ENCODE measurements at regions not wholly inside any gene's neighbourhood (a gene's known extent, or its start where the extent isn't known, plus 50 kb on each side); places are given as distances from the start of the nearest gene placed in this dataset.

DNA sequence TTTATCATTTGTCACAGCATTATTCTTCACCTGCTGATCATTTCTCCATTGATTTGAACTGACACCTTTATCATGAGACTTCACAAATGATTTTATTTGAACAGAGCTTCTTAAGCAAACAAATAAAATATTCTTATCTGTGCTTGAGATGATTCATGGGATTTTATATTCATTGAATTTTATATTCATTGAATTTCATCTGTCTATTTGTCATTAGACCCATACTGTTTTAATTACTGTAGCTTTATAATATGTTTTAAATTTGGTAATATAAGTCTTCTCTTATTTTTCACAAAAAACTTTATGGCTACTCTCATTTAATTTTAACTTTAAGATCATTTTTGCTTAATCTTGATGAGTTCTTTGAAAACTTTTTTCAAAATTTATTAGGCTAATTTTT is 777.4 kb upstream of the TBX3 start:
- CTCF ChIA-PET = no interaction called here
- H3K9me3 Mint-ChIP-seq (ENCODE audit: low read depth) = no peaks in the 10 kb centered on the region
- H3K27ac Mint-ChIP-seq = no peak overlapping the region
- ATAC-seq (no peak), DNase-seq (no peak)
- H3K4me1 Mint-ChIP-seq = no peaks in the 10 kb centered on the region
- no peak overlapping the region for H3K4me3 Mint-ChIP-seq
- no peaks in the 10 kb centered on the region for H3K27me3 Mint-ChIP-seq
- no peaks in the 10 kb centered on the region for H3K36me3 Mint-ChIP-seq

DNA sequence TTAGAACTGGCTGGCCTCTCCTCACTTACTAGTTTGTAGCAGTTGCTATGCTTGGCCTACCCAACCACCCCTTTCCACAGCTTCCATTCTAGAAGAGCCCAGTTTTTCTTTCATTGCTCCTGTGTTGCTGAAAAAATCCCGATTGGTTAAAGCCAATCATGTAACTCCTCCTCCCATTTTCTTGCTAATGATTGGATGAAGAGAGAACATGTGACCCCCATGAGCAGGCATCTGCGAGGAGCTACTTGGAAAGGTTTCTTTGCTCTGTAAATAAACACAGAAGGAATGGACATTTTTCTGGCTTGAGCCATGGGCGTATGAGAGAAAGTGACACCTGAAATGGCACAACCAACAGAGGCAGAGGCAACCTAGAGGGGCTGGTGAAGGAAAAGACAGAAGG is 773.8 kb upstream of the TBX3 start:
- H3K27me3 Mint-ChIP-seq = peaks cover 6% of the 10 kb centered on the region
- no peaks in the 10 kb centered on the region for H3K36me3 Mint-ChIP-seq
- CTCF ChIA-PET = no interaction called here
- peaks cover 2% of the 10 kb centered on the region for H3K9me3 Mint-ChIP-seq (ENCODE audit: low read depth)
- DNase-seq (no peak), ATAC-seq (no peak)
- H3K27ac Mint-ChIP-seq = no peak overlapping the region
- no peaks in the 10 kb centered on the region for H3K4me1 Mint-ChIP-seq
- no peak overlapping the region for H3K4me3 Mint-ChIP-seq

DNA sequence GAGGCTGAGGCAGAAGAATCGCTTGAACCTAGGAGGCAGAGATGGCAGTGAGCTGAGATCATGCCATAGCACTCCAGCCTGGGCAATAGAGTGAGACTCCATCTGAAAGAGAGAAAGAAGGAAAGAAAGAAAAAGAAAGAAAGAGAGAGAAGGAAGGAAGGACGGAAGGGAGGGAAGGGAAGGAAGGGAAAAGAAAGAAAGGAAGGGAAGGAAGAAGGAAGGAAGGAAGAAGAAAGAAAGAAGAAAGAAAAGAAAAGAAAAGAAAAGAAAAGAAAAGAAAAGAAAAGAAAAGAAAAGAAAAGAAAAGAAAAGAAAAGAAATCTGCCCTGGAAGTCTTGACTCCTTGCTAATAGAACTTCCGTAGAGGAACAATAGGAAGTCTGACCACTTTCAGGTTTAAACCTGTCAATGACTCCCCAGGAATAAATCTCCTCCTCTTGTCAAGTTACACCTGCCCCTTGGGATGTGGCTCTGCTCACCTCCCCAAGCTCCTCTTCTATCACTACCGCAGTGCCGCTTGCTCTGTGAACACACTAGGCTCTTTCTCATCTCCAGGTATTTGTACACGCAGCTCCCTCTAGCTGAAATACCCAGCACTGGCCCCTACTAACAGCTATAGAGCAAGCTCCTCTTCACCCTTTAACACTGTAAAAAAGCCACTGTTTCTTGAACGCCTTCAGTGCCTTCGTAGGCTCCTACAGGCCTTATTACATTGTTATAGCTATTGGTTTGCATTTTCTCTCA is 773.1 kb upstream of the TBX3 start:
- Mint-ChIP-seq H3K4me3 (no peak overlapping the region), H3K27me3 (peaks cover 13% of the 10 kb centered on the region), H3K9me3 (ENCODE audit: low read depth) (peaks cover 2% of the 10 kb centered on the region), H3K4me1 (peaks cover 2% of the 10 kb centered on the region), H3K27ac (no peak overlapping the region), H3K36me3 (peaks cover 1% of the 10 kb centered on the region)
- CTCF ChIA-PET = no interaction called here
- DNase-seq (no peak), ATAC-seq (no peak)

DNA sequence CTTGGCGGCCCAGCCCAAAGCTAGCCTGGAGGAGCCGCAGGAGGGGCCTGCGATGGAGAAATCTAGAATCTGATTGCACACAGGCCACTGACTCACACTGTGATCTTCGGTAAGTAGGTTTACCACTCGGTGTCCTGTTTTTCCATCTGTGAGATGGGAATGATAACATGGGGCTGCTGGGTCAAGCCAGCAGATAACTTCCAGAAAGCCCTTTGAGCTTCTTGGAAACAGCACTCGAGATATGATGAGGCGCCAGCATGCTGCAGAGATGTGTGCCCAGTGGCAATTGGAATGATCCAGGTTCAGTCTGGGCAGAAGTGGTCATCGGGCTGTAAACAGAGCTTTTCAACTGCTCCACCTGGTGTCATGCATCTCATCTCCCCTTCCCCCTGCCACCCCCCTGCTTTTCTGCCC is 771.3 kb upstream of the TBX3 start:
- CTCF ChIA-PET = no interaction called here

DNA sequence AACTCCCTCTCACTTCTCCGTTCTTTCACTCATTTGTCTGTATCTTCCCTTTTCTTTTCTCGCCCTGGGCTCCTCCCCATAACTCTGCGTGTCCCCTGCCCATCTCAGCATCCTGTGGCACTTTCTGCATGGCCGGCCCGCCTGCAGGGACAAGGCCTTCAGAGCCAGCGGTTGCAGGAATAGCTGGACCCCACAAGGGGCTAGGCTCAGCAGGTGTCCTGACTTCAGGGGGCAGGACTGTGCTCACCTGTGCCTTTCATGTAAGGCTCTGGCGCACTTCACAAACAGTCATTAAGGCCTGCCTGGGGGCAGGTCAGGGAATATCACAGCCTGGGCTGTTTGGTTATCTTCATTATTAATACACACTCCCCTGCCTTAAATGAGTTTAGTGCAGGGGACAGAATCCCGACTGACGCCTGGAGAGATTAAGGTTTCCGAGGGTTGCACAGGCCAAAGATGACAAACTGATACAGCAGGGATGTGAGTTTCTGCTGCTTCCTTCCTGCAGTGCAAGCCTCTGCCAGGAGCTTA is 768.8 kb upstream of the TBX3 start:
- Mint-ChIP-seq H3K4me3 (no peak overlapping the region), H3K4me1 (peaks cover 5% of the 10 kb centered on the region), H3K36me3 (peaks cover 1% of the 10 kb centered on the region), H3K27me3 (peaks cover 27% of the 10 kb centered on the region), H3K27ac (no peak overlapping the region), H3K9me3 (ENCODE audit: low read depth) (peaks cover 2% of the 10 kb centered on the region)
- CTCF ChIA-PET = no interaction called here
- no peak for ATAC-seq
- no peak for DNase-seq

More for the DNA sequence above, 771.3 kb upstream of the TBX3 start:
- Mint-ChIP-seq H3K27me3 (peaks cover 22% of the 10 kb centered on the region), H3K27ac (no peak overlapping the region), H3K36me3 (peaks cover 1% of the 10 kb centered on the region), H3K4me3 (no peak overlapping the region), H3K4me1 (peaks cover 5% of the 10 kb centered on the region), H3K9me3 (ENCODE audit: low read depth) (peaks cover 2% of the 10 kb centered on the region)
- no peak for ATAC-seq
- no peak for DNase-seq

DNA sequence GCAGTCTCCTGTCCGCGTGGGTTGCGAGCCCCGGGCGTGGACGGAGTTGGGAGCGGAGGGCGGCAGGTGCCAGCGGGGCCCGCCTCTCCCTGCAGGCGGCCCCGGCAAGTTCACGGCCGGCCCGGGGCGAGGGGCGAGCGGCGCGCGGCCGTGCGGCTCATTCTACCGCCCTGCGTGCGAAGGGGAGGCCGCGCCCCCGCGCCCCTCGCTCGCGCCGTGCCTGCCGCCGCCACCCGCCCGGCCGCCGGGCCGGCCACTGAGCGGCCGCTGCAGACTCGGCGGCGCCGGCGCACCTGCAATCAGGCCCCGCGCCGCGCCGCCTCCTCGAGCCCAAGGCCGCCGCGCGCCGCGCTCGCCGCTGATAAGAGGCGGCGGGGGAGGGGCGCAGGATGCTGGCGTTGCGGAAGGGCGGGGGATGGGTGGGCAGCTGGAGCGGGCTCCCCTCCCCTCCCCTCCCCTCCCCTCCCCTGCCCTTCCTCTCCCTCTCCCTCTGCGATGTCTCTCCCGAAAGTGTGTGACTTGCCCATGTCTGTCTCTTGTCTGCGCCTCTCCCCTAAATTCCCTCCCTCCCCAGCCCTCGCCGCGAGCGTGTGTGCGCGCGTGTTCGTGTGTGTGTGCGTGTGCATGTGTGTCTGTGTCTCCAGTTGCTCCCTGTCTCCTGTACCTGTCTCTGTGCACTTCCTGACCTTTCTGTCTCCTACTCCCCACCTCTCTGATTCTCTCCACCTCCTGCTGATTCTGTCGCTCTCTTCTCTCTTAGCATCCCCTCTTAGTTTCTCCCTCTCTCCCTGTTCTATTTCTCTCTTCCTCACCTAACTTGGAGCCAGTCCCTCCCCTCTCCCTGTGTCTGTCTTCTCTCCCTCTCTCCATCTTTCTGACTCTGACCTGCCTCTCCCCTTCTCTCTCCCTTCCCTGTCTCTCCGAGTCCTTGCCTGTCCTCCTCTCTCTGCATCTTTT is 768.1 kb upstream of the TBX3 start:
- no peak for DNase-seq
- CTCF ChIA-PET = no interaction called here
- no peak overlapping the region for H3K4me3 Mint-ChIP-seq
- H3K27ac Mint-ChIP-seq = no peak overlapping the region
- peaks cover 27% of the 10 kb centered on the region for H3K27me3 Mint-ChIP-seq
- peaks cover 2% of the 10 kb centered on the region for H3K9me3 Mint-ChIP-seq (ENCODE audit: low read depth)
- ATAC-seq = no peak
- H3K36me3 Mint-ChIP-seq = peaks cover 1% of the 10 kb centered on the region
- peaks cover 5% of the 10 kb centered on the region for H3K4me1 Mint-ChIP-seq

DNA sequence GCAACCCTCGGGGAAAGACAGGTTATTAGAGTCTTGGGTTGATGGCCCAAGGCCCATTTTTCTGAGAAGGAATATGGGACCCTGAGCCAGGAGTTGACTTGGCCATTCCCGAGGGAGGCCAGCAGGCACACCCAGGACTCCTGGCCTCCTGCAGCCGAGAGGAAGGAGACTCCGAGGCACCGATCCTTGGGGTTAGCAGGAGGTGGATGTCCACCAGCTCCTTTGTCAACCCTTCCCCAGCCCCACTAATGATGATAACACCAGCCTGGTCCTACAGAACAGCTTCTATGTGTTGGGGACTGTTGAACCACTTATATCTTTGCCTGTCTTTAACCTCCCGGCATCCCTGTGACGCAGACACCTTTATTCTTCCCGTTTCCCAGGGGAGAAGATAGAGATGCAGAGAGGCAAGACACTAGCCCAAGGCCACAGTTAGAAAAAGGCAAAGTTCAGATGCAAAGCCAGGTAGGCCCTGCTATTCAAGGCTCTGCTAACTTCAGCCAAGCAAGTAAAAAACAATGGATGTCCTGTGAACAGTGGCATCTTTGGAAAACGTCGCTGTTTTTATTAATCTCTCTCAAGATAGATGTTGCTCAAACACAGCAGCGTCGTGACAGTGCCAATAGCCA is 767.3 kb upstream of the TBX3 start:
- peaks cover 5% of the 10 kb centered on the region for H3K4me1 Mint-ChIP-seq
- H3K36me3 Mint-ChIP-seq = peaks cover 1% of the 10 kb centered on the region
- H3K9me3 Mint-ChIP-seq (ENCODE audit: low read depth) = peaks cover 2% of the 10 kb centered on the region
- no peak overlapping the region for H3K4me3 Mint-ChIP-seq
- peaks cover 27% of the 10 kb centered on the region for H3K27me3 Mint-ChIP-seq
- DNase-seq (no peak), ATAC-seq (no peak)
- H3K27ac Mint-ChIP-seq = no peak overlapping the region
- CTCF ChIA-PET = no interaction called here

DNA sequence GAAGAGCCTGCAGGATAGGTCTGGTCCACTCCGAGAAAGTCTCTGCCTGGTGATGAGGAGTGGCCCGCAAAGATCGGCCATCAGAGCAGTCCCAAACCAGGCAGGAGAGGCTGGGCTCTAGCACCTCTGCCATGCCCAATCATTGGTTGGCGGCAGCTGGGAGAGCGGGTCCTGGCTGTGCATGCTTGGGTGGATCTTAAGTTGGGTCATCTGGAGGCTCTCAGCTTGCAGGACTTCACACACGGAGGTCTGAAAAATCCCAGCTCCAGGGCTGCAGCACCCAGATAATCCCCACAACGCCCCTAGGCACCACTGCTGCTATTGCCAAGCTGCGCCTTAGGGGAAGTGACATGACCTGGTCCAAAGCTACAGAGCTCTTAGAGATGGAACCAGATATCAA is 766.7 kb upstream of the TBX3 start:
- CTCF ChIA-PET = no interaction called here
- H3K36me3 Mint-ChIP-seq = peaks cover 1% of the 10 kb centered on the region
- H3K4me1 Mint-ChIP-seq = peaks cover 5% of the 10 kb centered on the region
- no peak for DNase-seq
- peaks cover 27% of the 10 kb centered on the region for H3K27me3 Mint-ChIP-seq
- no peak overlapping the region for H3K27ac Mint-ChIP-seq
- H3K9me3 Mint-ChIP-seq (ENCODE audit: low read depth) = no peaks in the 10 kb centered on the region
- no peak overlapping the region for H3K4me3 Mint-ChIP-seq
- no peak for ATAC-seq

DNA sequence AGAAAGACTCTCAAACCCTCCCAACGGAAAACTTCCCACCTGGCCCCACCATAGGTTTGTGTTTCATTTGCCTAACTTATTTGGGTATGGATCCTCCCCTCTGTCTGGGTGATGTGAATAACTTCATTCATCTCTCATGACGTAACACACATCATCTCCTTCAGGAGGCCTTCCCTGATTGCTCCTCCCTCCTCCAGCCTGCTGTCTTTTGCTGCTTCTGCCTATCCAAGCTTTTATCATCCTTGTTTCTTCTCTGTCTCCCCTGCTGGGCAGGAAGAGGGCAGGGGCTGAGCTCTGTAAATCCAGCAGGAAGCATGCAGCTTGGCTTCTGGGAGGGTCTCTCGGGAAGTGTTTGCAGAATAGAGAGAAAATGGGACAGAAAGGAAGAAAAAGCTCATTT is 766.0 kb upstream of the TBX3 start:
- no peak overlapping the region for H3K27ac Mint-ChIP-seq
- H3K4me3 Mint-ChIP-seq = no peak overlapping the region
- peaks cover 27% of the 10 kb centered on the region for H3K27me3 Mint-ChIP-seq
- peaks cover 5% of the 10 kb centered on the region for H3K4me1 Mint-ChIP-seq
- ATAC-seq = no peak
- no peaks in the 10 kb centered on the region for H3K9me3 Mint-ChIP-seq (ENCODE audit: low read depth)
- CTCF ChIA-PET = no interaction called here
- no peak for DNase-seq
- peaks cover 1% of the 10 kb centered on the region for H3K36me3 Mint-ChIP-seq

DNA sequence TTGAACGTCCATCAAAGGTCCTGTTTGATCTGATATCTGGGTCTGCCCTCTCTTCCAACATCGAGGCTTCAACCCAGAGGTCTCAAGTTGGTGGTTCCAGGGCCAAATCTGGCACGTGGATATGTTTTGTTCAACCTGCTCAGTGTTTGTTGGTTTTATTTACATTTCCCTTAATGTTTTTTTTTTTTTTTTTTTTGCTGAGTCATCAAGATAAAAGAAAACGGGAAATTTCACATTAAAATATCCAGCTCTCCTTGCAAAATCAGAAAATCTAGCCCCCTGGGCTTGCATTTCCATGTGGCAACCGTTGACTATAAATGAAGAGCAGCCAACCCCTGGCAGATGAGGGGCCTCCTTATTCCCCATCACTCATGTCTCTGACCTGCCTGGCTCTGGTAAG is 765.6 kb upstream of the TBX3 start:
- no peak for ATAC-seq
- Mint-ChIP-seq H3K36me3 (peaks cover 1% of the 10 kb centered on the region), H3K4me3 (no peak overlapping the region), H3K9me3 (ENCODE audit: low read depth) (no peaks in the 10 kb centered on the region), H3K27ac (no peak overlapping the region), H3K4me1 (peaks cover 5% of the 10 kb centered on the region), H3K27me3 (peaks cover 27% of the 10 kb centered on the region)
- no peak for DNase-seq
- CTCF ChIA-PET = no interaction called here

DNA sequence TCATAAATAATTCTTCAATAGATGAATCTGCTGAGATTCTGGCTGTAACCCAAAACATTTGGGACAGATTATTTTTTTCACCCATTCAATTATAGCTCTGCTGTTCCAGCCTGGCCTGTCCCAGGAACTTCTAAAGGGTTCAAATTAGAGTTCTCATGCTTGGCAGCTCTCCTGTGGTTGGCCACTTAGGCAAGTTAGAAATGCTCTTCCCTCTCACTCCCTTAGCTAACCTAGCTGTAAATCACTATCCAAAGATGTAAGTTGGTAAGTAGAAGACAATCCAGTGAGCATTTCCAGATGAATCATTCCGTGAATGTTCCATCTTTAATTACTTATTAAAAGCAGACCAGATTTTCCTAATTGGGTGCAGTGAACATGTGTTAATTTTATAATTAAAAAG is 760.4 kb upstream of the TBX3 start:
- no peaks in the 10 kb centered on the region for H3K27me3 Mint-ChIP-seq
- DNase-seq (no peak), ATAC-seq (no peak)
- H3K9me3 Mint-ChIP-seq (ENCODE audit: low read depth) = no peaks in the 10 kb centered on the region
- CTCF ChIA-PET = no interaction called here
- H3K4me3 Mint-ChIP-seq = no peak overlapping the region
- no peak overlapping the region for H3K27ac Mint-ChIP-seq
- no peaks in the 10 kb centered on the region for H3K36me3 Mint-ChIP-seq
- no peaks in the 10 kb centered on the region for H3K4me1 Mint-ChIP-seq

DNA sequence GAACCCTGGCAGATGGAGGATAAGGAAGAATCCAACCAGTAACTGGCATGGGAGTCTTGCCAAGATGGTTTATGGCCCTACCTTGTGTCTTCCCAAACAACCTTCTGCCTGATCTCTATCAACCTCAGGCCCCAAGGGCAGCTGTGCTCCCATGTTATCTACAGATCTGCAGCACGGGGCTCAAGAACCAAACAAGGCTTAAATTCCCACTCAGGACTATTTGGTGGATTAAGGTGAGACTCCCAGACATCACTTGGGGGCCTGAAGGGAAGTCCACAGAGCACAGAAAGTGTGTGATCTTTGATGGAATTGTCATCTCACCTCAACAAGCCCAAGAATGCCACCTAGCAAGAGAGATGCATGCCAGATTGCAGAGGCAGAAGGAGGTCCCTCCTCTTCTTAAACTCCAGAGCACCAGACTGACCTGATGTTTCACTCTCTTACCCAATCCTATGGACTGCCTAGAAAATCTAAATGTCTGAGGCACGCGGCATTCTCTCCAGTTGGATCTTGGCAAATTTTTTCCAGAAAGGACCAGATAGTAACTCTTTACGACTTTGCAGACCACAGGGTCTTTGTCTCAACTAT is 759.5 kb upstream of the TBX3 start:
- DNase-seq (no peak), ATAC-seq (no peak)
- CTCF ChIA-PET = no interaction called here
- Mint-ChIP-seq H3K27me3 (no peaks in the 10 kb centered on the region), H3K36me3 (no peaks in the 10 kb centered on the region), H3K9me3 (ENCODE audit: low read depth) (no peaks in the 10 kb centered on the region), H3K4me3 (no peak overlapping the region), H3K4me1 (no peaks in the 10 kb centered on the region), H3K27ac (no peak overlapping the region)

DNA sequence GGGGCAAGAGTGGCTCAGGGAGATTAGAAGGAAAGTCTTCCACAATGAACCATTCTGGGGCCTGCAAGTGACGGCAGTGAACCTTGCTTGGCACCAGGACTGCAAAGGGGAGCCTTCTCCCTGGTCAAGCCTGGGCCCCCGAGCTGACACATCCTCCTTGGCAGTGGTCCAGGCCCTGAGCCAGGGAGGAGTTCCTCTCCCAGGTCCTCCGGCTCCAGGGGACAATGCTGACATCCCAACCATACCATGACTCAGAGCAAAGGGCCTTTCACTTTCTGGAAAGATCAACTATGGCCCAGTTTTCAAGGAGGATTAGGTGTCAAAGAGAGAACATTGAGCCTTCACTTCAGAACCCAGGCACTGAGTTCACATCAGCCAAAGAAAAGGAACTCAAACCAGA is 756.5 kb upstream of the TBX3 start:
- H3K4me3 Mint-ChIP-seq = no peak overlapping the region

More for the DNA sequence above, 756.5 kb upstream of the TBX3 start:
- CTCF ChIA-PET = no interaction called here
- Mint-ChIP-seq H3K9me3 (ENCODE audit: low read depth) (peaks cover 3% of the 10 kb centered on the region), H3K4me1 (no peaks in the 10 kb centered on the region), H3K27ac (no peak overlapping the region), H3K36me3 (no peaks in the 10 kb centered on the region), H3K27me3 (no peaks in the 10 kb centered on the region)
- DNase-seq = no peak
- ATAC-seq = no peak

All from activated CD8-positive, alpha-beta memory T cell treated with anti-CD3 and anti-CD28 coated beads, Interleukin-2, amount 10 ng/mL, durations not matched to agents 7 days and 5 days (primary cell).